Urinary bladder (tissue), 3 donors: ENCODE measurements at regions not wholly inside any gene's neighbourhood (a gene's known extent, or its start where the extent isn't known, plus 50 kb on each side); places are given as distances from the start of the nearest gene placed in this dataset.

ENCODE experiments used
- DNase-seq: peaks from one replicate; pipeline ENCODE4 v3.0.0-alpha.2; 2015; ENCODE audit errors: extremely low spot score
- H3K27ac ChIP-seq: one replicate; pipeline ENCODE4 v1.5.1; 2013; ENCODE audit warnings: low read depth, mild to moderate bottlenecking, moderate library complexity
- H3K36me3 ChIP-seq: one replicate; pipeline ENCODE4 v1.6.1; 2013; ENCODE audit warnings: mild to moderate bottlenecking, moderate library complexity; ENCODE audit not compliant: insufficient read depth
- H3K4me1 ChIP-seq: one replicate; pipeline ENCODE4 v1.6.1; 2013; ENCODE audit warnings: mild to moderate bottlenecking, moderate library complexity; ENCODE audit not compliant: insufficient read depth
- H3K4me3 ChIP-seq: one replicate; pipeline ENCODE4 v1.5.1; 2013; ENCODE audit warnings: low read depth, low read length
- WGBS: extraction: QIAGEN DNeasy Blood & Tissue Kit; methylation state at CpG from one replicate; pipeline ENCODE4 v1.1.7; 2013; 5-methylcytosine and 5-hydroxymethylcytosine counted together
- donor health status: healthy with polysubstance abuse.
- donor health status: healthy.

DNA sequence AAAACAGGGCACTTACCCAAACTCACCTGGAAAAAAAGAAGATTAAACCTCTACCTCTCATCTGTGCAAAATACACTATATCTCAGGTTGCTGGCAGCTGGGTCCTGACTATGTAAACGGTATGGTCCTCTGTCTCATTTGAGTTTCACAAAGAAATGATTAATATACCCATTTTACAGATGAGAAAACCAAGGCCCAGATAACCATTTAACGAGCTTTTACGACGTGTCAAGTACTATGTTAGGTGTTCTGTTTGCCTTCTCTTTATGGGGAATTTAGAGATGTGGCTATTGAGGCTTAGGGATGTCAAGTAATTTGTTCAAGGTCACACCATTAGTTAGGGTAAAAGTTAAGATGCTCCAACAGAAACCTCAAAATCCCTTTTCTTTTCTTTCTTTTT lies 140.4 kb upstream of the USP24 start:
- DNase-seq = no peak
- no peaks in the 10 kb centered on the region for H3K36me3 ChIP-seq
- 94% methylated on average over 4 of the region's 4 CpGs for WGBS
- no peak overlapping the region for H3K4me3 ChIP-seq
- H3K27ac ChIP-seq = no peak overlapping the region
- H3K4me1 ChIP-seq = no peaks in the 10 kb centered on the region

DNA sequence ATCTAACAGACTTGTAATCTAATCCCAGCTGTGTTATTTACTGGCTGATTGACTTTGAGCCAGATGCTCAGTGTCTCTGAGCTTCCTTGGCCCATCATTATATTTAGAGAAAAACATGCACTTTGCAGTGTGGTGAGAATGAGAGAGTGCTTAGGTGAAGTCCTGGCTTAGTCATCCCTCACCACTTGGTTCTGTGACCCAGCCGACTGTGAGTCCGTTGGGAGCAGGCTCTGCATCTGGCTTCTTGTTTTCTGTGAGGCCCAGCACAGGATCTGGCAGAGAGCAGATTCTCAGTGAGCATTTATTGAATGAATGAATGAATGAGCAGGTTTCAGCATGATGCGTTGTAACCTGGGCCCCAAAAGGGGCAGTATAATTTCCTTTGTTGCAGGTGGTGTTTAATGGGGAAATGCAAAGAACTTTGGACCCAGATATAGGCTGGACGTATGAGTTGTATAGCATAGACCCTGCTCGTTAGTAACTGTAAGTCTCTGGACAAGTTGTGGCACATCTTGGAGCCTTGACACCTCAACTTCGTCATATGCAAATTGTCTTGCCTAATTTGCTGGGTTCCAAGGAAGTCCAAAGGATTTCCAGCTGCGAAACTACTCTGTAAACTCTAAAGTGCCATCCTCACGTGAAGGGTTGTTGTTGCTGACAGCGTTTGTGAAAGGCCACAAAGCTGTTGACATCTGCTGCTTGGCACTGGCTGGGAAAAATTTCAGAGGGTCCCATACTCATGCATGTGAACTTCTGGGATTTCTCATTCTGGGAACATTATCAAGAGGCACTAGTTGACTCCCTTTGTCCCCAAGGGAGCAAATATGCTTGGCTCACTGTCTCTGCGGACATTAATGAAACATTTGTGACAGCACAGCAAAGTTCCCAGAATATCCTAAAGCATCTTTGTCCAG lies 138.8 kb upstream of the USP24 start:
- DNase-seq = no peak
- WGBS = 86% methylated on average over 10 of the region's 10 CpGs

DNA sequence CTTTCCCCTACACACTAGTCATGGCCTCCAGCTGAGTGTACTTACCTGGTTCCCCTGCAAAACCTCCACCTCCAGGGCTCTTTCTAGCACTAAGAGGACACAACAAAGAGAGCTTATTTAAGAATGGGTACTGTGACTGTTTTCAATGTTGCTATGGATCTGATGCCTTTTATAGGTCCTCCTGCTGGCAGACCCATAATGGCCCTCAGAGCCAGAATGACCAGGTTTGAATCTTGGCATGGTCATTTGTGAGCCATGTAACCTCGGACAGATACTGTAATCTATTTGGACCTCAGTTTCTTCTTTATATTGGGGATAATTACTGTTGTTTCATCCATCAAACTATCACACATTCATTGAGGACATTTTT lies 137.6 kb upstream of the USP24 start:
- Histone ChIP-seq H3K36me3 (no peaks in the 10 kb centered on the region), H3K4me1 (no peaks in the 10 kb centered on the region), H3K27ac (no peak overlapping the region), H3K4me3 (no peak overlapping the region)
- WGBS = 77% methylated on average over 1 of the region's 1 CpG
- no peak for DNase-seq

More for the DNA sequence above, 138.8 kb upstream of the USP24 start:
- Histone ChIP-seq H3K4me1 (no peaks in the 10 kb centered on the region), H3K4me3 (no peak overlapping the region), H3K36me3 (no peaks in the 10 kb centered on the region), H3K27ac (no peak overlapping the region)

DNA sequence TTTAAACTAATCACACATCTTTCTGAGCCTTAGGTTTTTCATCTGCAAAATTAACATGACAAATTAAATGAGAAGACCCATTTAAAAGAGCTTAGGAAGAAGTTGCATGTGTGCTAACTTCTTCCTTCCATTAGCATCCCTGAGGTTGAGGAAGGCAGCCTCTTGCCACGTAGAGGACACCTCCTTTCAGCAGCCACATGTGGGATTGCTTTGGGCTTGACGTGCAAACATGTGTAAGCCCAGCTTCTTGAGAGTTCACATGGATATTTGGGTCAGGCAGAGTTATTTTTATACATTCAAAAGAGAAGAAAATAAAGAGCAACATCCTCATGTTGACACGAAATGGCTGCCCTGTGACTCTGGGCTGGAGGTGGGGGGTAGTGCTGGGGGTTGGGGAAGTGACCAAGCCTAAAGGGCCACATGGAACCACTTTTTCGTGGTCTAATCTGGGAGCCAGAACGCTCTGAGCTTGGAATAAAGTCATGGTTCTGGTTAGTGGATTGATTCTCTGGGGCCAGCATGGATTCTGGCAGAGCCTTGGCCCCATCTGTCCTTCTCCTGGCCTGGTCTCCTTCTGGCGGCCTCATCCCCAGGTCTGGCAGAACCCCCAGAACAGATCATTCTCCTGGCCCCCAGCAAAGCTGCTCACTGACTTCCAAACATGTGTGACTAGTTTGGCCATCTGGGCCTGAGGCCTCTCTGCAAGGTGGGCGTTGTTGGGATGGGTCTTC lies 137.1 kb upstream of the USP24 start:
- no peaks in the 10 kb centered on the region for H3K36me3 ChIP-seq
- WGBS = 87% methylated on average over 7 of the region's 7 CpGs
- no peaks in the 10 kb centered on the region for H3K4me1 ChIP-seq
- H3K27ac ChIP-seq = no peak overlapping the region
- DNase-seq = no peak
- H3K4me3 ChIP-seq = no peak overlapping the region

DNA sequence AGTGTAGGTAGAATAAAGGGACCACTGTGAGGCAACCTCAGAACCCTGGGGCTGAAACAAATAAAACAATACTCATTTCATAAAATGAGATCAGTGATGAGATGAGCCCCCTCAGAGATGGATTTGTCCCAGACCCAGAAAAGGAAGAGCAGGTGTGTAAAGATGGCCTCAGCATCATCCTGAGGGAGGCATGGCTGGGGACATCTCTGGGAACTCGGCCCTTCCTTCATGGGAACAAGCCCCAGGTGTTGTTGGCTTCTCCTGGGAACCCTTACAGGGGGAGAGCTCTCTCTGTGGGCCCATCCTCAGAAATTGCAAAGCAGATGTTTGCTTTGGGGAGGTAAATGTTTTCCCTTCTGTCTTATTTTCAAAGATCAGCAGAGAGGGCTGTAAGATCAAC lies 133.2 kb upstream of the USP24 start:
- WGBS = 0% methylated on average over 1 of the region's 1 CpG
- no peaks in the 10 kb centered on the region for H3K36me3 ChIP-seq

DNA sequence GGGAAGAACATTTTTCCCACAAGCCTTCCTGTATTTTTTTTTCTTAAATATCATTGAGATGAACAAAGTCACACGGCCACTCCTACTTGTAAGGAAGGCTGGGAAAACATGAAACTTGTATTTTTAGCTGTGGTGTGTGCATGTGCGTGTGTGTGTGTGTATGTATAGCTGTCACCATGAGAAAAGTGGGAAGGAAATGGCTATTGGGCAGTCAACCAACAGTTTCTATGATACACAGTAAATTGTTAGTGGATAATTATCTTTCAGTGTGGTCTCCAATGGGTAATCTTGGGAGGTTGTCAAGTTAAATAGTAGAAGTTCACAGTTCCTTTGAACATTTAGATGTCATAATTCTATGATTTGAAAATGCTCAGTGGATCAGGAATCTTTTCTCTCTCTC lies 132.7 kb upstream of the USP24 start:
- no peak for DNase-seq
- no peak overlapping the region for H3K4me3 ChIP-seq
- 67% methylated on average over 2 of the region's 2 CpGs for WGBS
- no peaks in the 10 kb centered on the region for H3K4me1 ChIP-seq
- no peaks in the 10 kb centered on the region for H3K36me3 ChIP-seq
- no peak overlapping the region for H3K27ac ChIP-seq

More for the DNA sequence above, 133.2 kb upstream of the USP24 start:
- Histone ChIP-seq H3K4me3 (no peak overlapping the region), H3K4me1 (no peaks in the 10 kb centered on the region), H3K27ac (no peak overlapping the region)
- no peak for DNase-seq

DNA sequence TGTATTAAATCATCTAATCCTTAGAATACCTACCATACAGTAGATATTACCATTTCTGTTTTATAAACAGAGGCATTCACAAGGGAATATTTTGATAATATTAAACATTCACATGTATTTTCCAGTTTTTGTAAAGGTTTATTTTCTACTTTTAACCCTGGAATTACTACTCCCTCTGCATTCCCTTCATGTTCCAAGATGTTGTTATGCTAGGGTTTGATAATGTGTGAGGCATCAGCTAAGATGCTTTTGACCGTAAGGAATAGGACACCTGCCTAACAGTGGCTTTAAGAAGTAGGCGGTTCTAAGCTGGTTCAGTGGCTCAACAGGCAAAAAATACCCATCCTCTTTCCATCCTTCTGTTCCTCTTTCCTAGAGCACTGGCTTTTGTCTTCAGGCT lies 131.9 kb upstream of the USP24 start:
- no peak for DNase-seq
- H3K4me3 ChIP-seq = no peak overlapping the region
- no peaks in the 10 kb centered on the region for H3K4me1 ChIP-seq
- no peak overlapping the region for H3K27ac ChIP-seq
- WGBS = 92% methylated on average over 2 of the region's 2 CpGs
- H3K36me3 ChIP-seq = no peaks in the 10 kb centered on the region

DNA sequence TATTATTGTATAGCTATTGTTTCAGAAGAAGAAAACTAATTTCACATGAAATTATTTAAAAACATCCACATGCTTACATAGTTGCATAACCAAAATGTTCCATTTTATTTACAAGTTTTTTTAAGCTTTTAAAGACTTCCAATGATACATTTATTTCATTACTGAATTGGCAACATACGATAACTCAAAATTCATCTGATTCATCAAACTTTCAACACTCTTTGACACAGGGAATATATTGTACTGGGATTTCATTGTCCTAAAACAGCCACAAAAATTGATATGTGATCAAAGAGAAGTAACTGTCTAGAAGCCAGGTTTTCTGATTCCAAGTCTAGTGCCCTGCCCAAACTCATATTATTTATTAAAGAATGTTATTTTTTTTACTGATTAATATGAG lies 131.4 kb upstream of the USP24 start:
- WGBS = 79% methylated on average over 1 of the region's 1 CpG
- H3K27ac ChIP-seq = no peak overlapping the region
- H3K4me3 ChIP-seq = no peak overlapping the region
- H3K4me1 ChIP-seq = no peaks in the 10 kb centered on the region
- H3K36me3 ChIP-seq = no peaks in the 10 kb centered on the region
- DNase-seq = no peak

DNA sequence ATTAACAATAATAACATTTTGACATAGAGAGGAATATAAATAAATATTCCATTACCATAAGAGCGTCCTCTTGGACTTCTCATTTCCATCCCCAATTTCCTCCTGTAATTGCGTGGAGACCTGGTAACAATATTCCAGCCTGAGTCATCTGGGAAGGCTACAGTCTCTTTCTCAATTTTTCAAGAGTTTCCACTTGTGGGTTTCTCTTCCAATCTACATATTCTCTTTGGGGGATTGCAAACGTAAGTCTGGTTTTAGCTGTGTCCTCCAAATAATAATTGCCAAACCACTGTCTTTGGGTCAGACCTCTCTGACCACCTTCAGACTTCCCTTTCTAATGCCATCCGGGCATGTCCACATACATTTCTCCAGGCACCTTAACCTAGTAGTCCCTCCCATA lies 124.5 kb upstream of the USP24 start:
- no peaks in the 10 kb centered on the region for H3K36me3 ChIP-seq
- no peak for DNase-seq
- H3K27ac ChIP-seq = no peak overlapping the region
- no peak overlapping the region for H3K4me3 ChIP-seq
- 83% methylated on average over 4 of the region's 4 CpGs for WGBS
- no peaks in the 10 kb centered on the region for H3K4me1 ChIP-seq

DNA sequence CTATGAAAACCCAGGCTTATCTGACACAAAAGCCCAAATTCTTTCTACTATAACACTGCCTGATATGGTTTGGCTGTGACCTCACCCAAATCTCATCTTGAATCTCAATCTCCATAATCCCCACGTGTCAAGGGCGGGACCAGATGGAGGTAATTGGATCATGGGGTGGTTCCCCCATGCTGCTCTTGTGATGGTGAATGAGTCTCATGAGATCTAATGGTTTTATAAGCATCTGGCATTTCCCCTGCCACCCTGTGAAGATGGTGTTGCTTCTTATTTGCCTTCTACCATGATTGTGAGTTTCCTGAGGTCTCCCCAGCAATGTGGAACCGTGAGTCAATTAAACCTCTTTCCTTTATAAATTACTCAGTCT lies 123.3 kb upstream of the USP24 start:
- Histone ChIP-seq H3K4me3 (no peak overlapping the region), H3K4me1 (no peaks in the 10 kb centered on the region), H3K27ac (no peak overlapping the region), H3K36me3 (no peaks in the 10 kb centered on the region)
- DNase-seq = no peak
- 77% methylated on average over 3 of the region's 3 CpGs for WGBS

DNA sequence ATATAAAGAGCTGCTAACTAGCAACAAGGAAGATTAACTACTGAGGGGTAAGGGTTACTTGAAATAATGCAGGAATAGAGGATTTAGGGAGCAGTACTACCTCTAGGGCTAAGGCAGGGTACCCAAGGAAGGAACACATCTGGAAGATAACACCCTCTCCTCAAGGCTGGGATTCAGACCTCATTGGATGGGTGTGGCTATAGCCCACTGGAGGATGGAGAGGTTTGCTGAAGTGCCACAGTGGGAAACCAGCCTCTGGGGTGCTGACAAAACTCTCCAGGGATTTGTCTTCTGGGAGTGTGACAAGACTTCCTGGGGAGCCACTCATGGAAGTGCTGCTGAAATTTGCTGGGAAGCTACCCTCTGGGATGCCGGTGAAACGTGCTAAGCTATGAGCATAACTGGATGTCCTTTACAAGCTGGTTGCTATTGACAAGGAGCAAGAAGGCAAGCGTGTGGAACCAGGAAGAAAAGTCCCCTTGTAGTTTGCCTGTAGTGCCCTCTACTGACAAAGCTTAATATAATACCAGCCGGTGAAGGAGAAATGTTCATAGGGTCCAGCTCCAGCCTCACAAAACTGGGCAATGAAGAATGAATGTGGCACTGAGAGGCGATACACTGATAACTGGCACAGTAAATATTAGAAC lies 122.8 kb upstream of the USP24 start:
- Histone ChIP-seq H3K4me3 (no peak overlapping the region), H3K27ac (no peak overlapping the region), H3K36me3 (no peaks in the 10 kb centered on the region), H3K4me1 (no peaks in the 10 kb centered on the region)
- 68% methylated on average over 5 of the region's 5 CpGs for WGBS
- DNase-seq = no peak

DNA sequence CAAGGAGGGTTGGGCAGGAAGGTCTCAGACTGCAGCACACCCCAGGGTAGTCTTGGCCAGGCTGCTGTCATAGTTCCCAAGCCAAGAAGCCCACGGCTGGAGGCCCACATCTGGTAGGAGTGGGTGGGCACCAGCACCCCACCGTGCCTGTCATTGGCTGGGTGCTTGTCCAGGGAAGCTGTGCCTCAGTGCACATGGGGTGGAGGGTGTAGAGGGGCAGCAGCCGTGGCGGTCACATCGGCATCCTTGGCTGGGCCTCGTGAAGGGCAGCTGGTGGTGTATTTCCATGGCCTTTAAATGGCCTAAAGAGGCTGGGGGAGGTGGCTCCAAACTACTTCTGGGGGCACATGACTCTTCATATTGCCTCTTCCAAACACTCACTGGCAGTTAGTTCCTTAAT lies 119.6 kb upstream of the USP24 start:
- no peak overlapping the region for H3K4me3 ChIP-seq
- H3K36me3 ChIP-seq = no peaks in the 10 kb centered on the region
- DNase-seq = no peak
- no peak overlapping the region for H3K27ac ChIP-seq
- no peaks in the 10 kb centered on the region for H3K4me1 ChIP-seq
- WGBS = 96% methylated on average over 6 of the region's 6 CpGs

DNA sequence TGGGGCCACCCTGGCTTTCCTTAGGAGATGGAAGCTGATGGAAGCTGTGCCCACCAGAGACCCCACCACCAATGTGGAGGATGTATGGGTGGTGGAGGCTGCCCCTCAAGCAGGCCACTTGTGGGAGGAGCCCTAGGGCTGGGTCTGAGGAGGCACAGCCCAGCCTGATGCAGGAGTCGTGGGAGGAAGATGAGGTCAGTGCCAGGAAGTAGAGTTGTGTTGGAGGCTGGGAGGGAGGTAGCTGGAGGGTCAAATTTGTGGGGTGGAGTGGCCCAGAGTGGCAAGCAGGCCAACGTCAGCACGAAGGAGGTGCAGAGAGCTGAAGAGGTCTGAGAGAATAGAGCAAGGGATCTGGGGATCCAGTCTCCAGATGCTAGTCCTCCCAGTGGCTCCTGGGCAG lies 119.0 kb upstream of the USP24 start:
- no peak for DNase-seq
- WGBS = 82% methylated on average over 3 of the region's 3 CpGs

DNA sequence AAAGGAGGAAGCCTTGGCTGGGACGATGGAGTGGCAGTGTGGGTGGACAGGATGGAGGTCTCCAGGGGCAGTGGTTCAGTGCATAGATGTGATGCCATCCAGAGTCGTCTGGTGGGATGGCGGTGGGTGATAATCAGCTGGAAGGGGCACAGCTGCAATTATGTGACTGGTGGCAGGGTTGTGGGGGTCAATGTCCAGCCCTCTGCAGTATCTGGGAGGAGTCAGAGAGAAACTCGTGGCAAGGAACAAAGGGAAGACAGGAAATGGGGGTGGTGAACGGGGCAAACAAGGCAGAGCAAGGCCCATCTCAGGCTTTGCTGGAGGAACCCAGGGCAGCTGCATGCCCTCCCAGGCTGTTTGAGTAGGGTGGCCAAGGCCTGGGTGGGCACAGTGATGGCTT lies 118.3 kb upstream of the USP24 start:
- WGBS = 88% methylated on average over 5 of the region's 5 CpGs
- Histone ChIP-seq H3K27ac (no peak overlapping the region), H3K4me3 (no peak overlapping the region), H3K36me3 (no peaks in the 10 kb centered on the region), H3K4me1 (peaks cover 2% of the 10 kb centered on the region)
- no peak for DNase-seq

More for the DNA sequence above, 119.0 kb upstream of the USP24 start:
- Histone ChIP-seq H3K4me3 (no peak overlapping the region), H3K4me1 (no peaks in the 10 kb centered on the region), H3K36me3 (no peaks in the 10 kb centered on the region), H3K27ac (no peak overlapping the region)
